Endothelial cell of hepatic sinusoid (primary cell): ENCODE measurements at regions not wholly inside any gene's neighbourhood (a gene's known extent, or its start where the extent isn't known, plus 50 kb on each side); places are given as distances from the start of the nearest gene placed in this dataset.

Experiments used
- in situ Hi-C: cut with HindIII; loops from 2 replicates; pipeline ENCODE4 v1.10.0; 2017; ENCODE audit warnings: low sequenced_read_pairs

DNA sequence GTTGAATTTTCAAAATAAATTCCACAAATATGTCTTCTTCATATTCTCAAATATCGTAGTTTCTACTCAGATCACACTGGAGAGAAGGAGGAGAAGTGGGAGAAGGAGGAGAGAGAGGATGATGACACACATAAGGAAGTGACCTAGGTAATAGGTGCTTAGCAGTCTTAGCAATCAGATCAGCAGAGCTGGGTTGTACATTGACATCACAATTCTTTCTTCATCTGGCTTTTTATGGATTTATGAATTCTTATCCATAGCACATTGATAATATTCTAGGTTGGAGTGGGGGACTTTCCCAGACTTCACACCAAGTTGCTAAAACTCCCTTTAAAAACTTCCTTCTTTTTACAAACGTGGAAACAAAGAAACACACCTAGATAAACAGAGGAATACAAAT is 86.9 kb downstream of the FGF9 start:
- in situ Hi-C loops: no loop called here

DNA sequence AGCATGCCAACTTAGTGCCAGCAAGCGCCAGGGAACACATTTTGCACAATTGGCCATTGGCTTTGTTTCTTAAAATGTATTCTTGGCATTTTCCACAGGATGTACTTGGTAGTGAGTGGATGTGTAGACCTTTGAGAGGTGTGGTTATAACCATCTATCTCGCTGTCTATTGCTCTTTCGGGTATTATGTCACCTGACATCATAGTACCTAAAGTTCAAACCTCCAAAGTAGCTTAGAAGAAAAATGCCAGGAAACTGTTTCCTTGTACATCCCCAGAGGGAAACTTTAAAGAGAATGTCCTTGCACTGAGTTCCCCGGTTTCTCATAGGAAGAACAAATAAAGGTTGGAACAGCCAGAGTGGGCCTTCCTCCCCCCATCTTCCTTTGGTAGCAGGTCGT is 87.6 kb downstream of the FGF9 start:
- in situ Hi-C loops: no loop called here

DNA sequence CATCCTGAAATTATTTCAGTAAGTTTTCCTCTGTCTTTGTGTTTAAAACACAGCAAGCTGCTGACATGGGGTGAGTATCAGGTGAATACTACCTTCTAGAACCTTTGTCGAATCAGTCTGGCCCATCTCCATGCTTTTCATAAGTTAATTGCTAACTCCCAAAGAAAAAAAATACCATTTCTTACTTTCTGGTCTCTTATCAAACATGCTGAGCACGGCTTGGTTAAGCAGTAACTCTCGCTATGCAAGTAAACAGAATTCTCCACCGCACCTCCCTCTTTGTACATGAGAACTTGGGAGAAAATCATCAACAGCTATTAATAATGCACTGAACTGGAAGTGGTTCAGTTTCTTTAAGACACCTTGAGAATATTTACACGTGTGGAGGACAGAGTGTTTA is 88.6 kb downstream of the FGF9 start:
- in situ Hi-C loops: no loop called here

DNA sequence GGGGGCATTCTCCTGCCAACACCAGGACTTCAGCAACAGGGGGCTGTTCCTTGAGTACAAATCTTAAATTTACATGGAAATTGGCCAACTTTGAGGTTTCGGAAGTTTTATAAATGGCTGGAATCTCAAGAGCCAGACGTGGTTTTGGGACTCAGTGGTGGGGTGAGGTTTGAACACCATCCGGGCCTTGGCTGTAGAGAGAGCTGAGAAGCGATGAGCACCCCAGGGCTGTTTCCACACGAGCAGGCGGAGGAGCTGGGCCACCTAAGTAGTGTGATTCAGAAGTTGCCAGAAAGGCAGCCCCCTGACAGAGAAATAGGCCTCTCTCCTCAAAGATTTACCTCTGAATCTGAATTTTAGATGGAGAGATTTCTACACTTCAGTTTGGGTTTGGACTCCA is 89.0 kb downstream of the FGF9 start:
- in situ Hi-C loops: no loop called here

DNA sequence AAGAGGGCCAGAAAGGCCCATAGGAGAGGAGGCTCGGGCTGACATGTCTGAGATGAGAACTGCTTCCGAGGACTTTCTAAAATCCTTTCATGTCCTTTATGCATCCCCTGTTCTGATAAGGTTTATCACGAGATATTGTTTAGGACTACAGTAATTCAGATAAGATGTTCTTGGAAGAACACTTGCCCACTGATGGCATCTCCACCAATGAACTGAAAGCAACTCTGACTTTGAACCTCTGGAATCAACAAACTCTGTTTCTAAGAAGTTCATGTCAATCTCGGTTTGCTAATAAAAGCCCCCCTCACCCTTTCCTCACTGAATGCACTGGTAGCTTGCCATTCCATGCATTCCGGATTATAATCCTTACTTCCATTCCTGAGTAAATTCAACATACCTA is 90.9 kb downstream of the FGF9 start:
- in situ Hi-C loops: no loop called here

- in situ Hi-C loops: no loop called here
Measured at GRCh38 chr13:21762512-21762911, 91.6 kb downstream of the FGF9 start.

GRCh38 chr13:21767032-21767431 is 96.2 kb downstream of the FGF9 start:
- in situ Hi-C loops: no loop called here

- in situ Hi-C loops: no loop called here
Measured at GRCh38 chr13:21771075-21771474, 100.2 kb downstream of the FGF9 start.

- in situ Hi-C loops: no loop called here
Measured at GRCh38 chr13:21777166-21777565, 106.3 kb downstream of the FGF9 start.

DNA sequence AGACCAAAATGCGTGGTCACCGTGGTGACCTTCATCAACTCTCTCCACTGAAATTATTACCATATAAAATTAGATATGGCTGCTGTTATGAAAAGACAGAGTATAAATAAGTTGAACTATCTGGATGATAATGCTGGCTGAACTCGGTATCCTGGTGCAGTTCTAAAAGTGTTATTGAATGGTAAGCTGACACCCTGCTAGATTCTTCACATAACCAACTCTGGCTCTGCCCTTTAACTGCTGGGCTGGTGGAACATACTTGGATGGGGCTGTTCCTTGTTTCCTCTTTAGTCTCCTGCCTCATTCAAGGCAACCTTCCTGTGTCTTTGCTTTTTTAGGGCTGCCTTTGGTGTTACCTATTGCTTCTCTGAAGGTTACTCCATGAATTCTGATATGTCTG is 106.9 kb downstream of the FGF9 start:
- in situ Hi-C loops: no loop called here

- in situ Hi-C loops: no loop called here
Measured at GRCh38 chr13:21782736-21783135, 111.9 kb downstream of the FGF9 start.

DNA sequence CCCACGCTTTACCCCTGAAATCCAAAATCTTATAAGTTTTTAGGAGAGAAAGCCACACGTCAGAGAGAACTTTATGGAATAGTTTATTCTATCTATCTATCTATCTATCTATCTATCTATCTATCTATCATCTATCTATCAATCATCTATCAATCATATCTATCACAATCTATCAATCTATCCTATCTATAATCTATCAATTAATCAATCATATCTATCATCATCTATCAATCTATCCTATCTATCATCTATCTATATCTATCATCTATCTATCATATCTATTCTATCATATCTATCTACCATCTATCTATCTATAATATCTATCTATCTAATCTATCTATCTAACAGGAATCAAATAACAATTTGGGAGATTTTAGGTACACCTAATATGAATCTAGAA is 115.1 kb downstream of the FGF9 start:
- in situ Hi-C loops: no loop called here

- in situ Hi-C loops: no loop called here
Measured at GRCh38 chr13:21796066-21796465, 125.2 kb downstream of the FGF9 start.

DNA sequence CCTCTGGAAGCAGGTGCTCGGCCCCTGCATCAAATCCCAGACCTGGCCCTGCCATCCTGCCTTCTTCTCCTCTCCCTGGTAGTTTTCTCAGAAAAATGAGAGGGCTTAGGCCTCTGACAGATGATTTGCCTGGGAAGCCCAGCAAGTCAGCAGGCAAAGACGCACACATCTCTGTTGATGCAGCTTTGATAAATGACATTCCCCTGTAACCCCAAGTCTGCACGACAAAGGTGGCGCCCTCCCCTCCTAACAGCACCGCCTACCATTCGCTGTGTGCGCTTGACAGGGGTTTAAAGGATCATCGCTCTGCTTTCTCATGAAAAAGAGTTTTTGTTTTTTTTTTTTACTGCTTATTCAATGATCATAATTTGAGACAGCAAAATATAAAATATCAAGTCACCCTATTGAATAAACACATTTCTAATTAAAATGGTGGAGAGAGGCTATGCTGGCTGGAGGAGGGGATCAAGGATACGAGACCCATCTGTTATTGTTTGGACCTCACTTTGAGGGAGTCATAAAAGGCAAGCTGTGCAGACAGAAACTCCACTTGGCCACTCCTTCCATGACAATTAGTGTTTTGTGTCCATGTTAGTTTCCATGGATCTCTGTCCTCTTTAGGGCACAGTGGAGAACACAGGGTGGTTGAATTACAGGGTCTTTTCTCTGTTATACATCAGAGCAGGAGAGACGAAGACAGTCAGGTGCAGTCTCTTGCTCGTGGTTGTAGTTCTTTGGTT is 126.1 kb downstream of the FGF9 start:
- in situ Hi-C loops: no loop called here

DNA sequence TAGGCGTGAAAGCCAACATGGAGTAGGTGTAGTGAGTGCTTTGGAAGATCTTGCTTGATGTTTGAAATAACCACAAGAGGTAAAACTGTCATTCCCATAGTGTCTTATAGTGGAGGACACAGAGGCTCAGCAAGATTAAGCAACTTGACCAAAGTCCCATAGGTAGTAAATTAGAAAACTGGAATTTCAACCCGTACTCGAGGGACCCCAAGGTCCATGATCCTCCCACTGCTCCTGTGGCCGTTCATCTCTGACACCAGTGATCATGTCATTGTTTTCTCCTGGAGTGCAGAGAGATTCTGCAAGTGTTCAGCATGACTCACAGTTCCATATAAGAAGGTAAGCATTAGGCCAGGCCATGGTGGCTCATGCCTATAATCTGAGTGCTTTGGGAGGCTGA is 126.9 kb downstream of the FGF9 start:
- in situ Hi-C loops: no loop called here

DNA sequence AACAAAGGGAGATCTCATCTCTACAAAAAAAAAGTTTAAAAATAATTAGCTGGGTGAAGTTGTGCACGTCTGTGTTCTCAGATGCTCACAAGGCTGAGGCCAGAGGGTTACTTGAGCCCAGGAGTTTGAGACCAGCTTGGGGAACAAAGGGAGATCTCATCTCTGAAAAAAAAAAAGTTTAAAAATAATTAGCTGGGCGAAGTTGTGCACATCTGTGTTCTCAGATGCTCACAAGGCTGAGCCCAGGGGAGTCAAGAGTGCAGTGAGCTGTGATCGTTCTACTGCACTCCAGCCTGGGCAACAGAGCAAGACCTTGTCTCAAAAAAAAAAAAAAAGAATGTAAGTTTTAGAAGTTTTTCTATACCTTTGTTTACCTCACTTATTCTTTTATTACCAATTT is 127.3 kb downstream of the FGF9 start:
- in situ Hi-C loops: no loop called here

DNA sequence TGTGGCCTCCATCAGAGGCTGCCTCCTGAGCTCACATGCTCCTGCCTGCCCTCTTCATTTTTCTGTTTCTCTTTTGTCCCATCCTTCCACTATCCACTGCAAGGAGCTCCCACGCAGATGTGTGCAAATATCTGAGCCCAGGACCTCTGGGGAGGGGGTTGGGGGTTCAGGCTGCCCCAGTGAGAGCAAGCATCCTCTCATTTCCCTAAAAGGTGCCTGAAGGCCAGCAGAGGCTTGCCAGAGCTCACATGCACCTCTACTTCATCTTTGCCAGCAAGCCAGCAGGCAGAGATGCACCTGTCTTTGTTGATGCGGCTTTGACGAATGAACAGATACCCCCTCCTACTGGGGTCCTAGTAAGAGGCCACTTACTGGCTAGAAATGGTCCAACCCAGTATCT is 128.8 kb downstream of the FGF9 start:
- in situ Hi-C loops: no loop called here

DNA sequence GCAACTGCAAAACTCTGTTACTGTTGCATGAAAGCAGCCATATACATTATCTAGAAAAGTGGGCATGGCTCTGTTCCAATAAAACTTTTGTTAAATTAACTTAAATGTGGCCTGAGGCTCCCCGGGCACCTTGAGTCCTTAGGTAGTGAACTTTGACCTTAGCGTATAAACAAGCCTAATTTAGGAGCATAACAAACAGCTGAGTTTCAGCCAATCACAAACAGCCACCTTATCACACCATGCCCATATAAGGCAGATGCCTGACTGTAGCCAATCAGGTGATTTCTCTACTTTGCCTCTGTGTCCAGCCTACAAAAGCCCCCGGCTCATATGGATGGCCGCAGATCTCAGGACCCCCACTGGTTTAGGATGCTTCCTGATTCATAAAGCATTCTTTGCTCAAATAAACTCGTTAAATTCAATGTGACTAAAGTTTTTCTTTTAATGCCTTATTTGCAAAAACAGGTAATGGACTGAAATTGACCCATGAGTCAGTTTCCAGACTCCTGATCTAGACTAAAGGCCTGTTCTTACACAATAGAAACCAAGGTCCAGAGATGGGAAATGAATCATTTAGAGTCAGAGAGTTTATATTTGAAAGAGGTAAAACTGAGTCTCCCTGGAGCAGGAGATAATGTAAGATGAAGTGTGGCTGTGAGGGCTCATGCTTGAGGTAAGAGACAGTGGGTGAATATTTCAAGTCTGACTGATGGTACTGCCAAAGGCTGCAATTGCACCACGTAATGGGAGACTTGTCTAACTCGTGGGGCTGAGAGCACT is 130.2 kb downstream of the FGF9 start:
- in situ Hi-C loops: no loop called here

- in situ Hi-C loops: no loop called here
Measured at GRCh38 chr13:21805733-21806132, 134.9 kb downstream of the FGF9 start.

DNA sequence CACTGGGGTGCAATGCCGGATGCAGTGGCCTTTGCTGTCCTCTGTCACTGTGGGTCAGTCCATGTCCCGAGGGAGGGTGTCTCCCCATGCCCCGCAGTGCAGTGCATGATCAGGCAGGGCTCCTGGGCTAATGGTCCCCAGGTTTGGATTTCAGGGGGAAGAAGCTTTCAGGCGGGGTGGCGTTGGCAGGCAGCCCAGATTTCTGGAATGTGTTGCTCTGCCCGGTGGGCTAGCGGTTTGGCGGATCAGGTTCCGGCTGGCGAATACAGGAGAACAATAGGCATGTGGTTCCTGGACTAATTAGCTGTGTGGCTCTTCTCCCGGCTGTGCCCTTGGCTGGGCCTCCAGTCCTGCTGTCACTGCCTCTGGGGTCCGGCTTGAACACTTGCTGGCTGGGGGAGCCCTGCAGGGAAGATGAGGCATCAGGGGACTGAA is 141.3 kb downstream of the FGF9 start:
- in situ Hi-C loops: no loop called here

DNA sequence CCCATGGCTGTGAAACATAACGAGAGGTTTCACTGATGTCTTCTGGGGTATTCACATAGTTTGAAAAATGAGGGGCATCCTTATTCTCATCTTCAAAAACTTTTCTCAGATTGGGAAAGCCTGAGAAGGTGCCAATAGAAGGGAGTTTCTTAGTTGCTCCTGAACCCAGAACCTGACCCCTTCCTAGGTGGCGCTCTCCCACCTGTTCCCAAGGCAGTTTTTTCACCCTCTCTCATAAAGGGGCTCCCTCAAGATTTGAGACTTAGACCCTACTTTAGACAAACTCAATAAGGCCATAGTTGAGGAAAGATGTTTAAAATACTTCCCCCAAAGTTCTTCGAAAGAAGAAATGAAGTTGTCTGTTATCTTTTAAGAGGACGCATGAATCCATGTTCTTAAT is 142.2 kb downstream of the FGF9 start:
- in situ Hi-C loops: no loop called here

DNA sequence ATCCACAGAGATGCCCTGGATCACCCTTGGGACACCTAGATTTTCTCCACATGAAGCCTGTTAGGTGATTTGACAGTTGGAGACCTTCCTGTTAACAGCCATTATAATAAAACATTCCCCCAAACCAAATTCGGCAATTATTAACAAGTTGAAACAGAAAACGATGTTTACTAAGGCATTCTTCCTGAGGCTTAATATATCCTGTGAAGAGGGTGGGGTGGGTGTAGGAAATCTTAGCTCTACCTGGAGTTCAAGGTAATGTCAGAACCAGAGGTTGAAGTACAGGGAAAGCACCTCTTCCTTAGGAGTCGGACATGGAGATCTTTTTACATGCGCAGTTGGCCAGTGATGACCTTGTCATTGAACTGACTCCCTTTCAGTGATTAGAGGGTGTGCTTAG is 143.0 kb downstream of the FGF9 start:
- in situ Hi-C loops: no loop called here

DNA sequence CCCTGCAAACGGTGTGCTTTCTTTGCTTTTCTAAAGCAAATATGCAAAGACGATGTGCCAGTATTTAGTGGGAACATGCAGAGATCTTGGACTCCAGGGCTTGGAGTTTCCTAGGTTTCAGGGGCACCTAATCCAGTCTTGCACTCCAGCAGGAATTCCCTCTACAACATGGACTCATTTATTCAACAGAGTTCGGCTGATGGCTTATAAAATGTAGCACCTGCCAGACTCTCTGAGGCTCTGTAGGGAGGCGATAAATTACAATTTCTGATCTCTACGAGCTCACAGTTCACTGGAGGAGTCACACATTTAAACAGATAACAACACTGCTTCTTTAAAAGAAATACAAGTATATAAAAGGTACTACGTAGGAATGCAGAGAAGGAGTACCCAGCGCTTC is 143.7 kb downstream of the FGF9 start:
- in situ Hi-C loops: no loop called here
